Left renal cortex interstitium (tissue), 4 donors: ENCODE measurements at regions not wholly inside any gene's neighbourhood (a gene's known extent, or its start where the extent isn't known, plus 50 kb on each side); places are given as distances from the start of the nearest gene placed in this dataset.

ENCODE experiments used
- DNase-seq, 4 donors: peaks; one replicate each; pipeline ENCODE4 v3.0.0-alpha.2; 2013; ENCODE audit warnings: low read depth in 4 of 4, low spot score in 2 of 4, missing footprints in 1 of 4

- DNase-seq, result no peak
Measured at GRCh38 chr5:98614341-98614740, 159.1 kb upstream of the RGMB start.

DNA sequence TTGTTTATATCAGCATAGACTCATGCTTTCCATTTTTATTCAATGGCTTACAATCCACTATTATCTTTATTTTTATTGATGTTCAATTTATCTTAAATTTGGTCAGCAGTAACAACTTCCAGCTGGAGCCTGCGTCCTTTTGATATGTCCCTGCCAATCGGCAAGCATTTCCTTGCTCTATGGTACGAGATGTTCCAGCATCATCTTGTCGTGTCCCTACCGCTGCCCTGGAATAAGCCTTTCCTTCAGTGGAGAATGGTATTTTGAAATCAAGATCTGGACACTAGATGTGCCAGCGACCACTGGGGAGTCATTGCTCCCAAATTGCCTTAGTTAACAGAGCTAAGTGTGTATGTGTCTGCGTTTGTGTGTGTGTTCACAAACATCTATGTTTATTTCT, 151.6 kb upstream of the RGMB start:
- DNase-seq, result no peak

GRCh38 chr5:98624145-98624880, 149.2 kb upstream of the RGMB start:
- DNase-seq, result no peak

DNA sequence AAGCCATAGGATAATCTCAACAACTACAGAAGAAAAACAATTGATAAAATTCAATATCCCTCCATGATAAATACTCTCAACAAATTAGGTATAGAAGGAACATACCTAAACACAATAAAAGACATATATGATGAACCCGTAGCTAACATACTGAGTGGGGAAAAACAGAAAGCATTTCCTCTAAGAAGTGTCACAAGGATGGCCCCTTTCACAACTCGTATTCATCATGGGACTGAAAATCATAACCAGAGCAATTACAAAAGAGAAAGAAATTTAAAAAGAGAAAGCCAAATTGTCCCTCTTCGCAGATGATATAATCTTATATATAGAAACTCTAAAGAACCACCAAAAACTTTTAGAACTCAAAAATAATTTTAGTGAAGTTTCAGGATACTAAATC, 146.3 kb upstream of the RGMB start:
- DNase-seq, result no peak

- DNase-seq, result no peak
Measured at GRCh38 chr5:98630621-98631020, 142.8 kb upstream of the RGMB start.

DNA sequence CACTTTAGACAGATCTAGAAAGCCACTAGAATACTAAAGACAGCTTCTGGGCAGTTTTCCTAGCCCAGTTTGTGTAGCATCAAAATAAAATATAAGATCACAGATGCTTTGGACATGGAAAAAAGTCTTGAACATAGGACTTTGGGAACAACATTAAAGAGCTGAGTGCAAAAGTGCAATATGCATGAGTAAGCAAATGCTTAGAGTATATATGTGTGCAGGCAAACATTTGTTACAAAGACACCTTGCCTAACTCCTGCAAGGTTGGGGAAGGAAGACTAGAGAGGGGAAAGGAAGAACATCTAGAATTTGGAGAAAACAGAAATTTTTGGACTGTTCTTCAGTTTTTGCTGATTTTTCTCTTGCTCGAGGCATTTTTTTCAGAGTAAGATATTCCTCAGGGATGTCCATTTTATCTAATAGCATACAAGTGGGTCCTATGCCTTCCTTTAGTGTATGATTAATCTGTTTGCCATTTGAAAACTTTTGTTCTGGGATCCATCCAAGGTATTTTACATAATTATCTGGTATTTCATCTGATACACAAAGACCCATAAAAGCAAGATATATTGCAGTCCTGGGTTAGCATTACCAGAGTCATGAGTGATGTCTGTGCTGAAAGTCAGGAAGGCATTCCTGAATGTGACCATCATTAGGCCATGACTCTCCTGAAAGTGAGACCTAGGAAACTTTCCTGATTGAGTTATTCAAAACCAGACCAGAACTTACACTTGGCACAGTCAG, 142.0 kb upstream of the RGMB start:
- no peak for DNase-seq

GRCh38 chr5:98635656-98636055, 137.8 kb upstream of the RGMB start:
- DNase-seq, result no peak

DNA sequence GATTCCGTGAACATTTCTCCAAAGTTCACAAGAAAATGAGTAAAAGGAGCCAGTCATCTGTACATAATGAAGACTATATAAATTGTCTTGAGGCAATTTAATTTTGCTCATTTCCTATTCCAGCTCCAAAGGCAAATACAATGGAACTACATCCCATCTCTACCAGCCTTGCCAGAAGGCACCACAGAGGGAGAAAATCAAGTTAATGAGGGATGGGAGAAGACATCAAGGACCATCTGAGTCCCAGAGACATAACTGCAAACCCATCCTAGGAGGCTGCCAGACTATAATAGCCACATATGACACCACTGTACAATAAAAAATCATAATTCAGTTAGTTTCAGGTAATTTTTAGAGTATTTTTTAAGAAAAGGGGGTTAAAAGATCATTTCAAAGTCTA, 136.3 kb upstream of the RGMB start:
- DNase-seq, result no peak

DNA sequence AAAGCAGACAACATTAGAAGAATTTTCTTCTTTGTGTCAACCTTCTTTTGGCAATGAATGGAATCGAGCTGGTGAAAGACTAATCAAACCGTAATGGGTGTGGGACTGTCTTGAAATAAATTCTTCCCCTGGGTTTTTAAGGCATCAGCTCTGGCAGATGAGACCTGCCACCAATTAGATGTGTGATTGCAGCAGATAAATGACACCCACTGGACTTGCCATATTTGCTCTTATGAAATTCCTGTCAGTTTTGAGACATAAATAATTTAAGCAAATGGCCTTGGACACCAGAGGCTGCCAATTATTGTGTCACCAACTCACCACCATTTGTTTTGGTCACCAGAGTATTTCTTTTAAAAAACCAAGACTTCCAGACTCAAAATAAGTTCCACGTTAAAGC, 135.9 kb upstream of the RGMB start:
- no peak for DNase-seq

- no peak for DNase-seq
Measured at GRCh38 chr5:98638111-98638510, 135.4 kb upstream of the RGMB start.

GRCh38 chr5:98638701-98639100, 134.8 kb upstream of the RGMB start:
- no peak for DNase-seq

DNA sequence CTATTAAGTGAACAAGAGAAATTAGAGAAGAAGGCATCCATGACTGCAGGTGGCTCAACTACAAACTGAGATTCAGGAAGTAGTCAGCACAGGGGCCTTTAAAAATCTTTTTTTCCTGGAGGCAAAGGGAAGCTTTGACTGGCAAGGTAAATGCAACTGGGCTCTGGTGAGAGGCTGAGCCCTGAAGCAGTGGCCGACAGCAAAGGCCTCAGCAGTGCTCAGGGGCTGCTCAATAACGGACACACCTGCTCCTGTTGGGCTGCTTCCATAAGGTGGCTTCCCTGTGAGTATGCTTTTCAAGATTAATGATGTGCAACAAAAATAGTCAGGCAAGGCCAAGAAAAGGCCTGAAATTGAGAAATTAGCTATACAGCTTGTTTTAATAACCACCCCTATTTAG, 134.2 kb upstream of the RGMB start:
- DNase-seq, result no peak

DNA sequence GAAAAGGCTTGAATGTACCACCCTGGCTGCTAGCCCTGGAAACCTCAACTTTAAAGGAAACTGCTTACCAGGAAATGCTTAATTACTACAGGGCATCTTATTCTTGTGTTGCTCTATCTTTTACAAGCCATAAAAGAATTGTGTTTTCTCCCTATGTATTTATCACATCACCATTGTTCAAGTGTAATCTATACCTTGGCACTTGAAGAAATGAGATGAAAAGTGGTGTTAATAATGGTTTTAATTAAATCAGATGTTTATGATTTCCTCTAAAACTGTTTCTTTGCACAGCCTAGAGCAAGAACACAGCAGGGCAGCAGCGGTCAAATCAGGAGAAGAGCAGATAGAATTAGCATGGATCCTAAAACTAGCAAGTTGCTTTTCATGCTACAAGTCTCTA, 131.8 kb upstream of the RGMB start:
- no peak for DNase-seq

DNA sequence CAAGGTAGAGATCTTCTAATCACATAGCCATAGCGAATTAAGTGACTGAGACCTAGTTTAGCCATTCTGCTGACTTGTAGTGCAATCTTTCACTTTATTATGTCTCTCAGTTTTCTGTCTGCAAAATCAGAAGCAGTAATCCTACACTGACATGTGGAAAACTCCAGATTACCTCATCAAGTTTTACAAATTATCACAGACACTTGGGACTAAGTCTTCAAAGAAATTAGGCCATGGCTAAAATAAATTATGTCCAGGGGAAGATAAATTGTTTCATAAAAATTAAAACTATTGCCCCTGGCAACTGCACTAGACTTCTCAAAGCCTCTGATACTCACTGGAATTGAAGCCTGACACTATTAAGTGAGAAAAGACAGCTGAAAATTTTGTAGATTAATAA, 129.9 kb upstream of the RGMB start:
- no peak for DNase-seq

GRCh38 chr5:98651715-98652114, 121.7 kb upstream of the RGMB start:
- DNase-seq, result no peak

DNA sequence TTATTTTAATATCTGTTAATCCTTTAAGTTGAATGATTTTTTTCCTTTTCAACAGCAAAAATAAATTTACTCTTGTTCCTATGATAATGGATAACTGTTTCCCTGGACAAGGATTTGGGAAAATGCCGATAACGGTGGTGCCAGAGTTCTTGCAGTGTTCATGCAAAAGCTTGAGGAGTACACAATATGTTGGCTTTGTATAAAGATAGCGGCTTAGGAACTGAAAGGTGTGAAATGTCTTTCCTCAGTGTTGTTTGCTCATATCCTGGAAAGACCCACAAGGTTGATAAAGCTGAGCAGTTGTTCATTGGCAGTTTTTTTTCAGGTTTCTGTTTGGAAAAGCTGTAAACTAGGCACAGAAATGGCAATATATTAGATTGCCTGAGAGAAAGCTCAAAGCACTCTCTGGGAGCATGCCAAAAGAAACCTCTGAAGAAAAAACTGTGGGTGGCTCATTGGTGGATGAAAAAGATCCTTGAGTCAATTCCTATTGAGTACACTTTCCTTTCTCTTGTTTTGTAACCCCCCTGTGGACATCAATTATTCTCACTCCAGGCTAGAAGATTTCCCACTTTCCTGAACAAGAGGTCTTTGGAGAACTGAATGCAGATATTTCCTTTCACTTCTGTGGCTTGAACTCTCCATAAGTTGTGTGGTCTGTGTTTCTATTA, 117.2 kb upstream of the RGMB start:
- DNase-seq, result no peak

DNA sequence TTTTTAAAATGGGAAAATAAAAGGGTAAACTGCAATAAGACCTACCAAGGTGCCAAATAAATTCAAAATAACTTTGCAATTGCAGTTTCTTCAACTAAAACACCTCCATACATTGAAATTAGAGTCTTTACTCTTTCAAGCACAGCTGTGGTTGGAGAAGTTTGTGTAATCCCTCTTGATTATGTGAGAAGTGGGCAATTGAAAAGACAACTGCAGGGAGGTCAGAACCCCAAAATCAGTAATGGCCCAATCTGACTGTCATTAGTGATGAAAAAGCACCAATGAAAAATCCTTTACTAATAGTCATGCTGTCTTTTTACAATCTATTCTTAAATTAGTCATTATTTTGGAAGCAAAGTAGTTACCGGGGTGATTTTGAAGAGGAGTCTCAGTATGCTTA, 116.7 kb upstream of the RGMB start:
- DNase-seq, result no peak

GRCh38 chr5:98657559-98657958, 115.9 kb upstream of the RGMB start:
- DNase-seq, result no peak

DNA sequence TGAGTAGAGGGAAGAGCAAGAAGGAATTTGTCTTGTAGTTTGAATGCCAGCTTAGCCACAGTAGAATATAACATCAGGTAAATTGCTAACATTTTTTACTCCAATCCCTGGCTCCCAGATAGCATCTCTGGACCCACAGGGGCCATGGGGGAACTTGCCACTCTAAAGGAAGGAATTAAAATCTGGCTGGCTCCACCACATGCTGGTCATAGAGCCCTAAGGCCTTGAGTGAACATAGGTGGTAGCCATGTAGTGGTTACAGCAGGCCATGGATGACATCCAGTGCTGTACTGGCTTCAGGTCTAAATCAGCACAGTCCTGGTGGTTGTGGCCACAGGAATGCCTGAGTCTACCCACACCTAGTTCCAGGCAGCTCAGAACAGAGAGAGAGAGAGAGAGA, 109.9 kb upstream of the RGMB start:
- no peak for DNase-seq

DNA sequence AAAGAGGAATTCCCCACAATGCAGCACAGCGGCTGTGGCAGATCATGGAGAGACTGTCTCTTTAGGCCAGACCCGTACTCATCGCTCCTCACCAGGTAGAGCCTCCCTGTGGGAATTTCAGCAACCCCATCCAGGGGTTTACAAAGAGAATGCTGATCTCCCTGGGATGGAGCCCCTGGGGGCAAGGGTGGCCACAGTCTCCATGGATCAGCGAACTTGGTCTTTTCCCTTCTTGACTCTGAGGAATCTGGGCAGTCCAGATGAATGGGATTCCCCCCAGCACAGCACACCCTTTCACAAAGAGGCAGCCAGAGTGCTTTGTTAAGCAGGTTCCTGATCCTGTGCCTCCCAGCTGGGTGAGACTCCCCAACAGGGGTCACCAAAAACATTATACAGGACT, 108.7 kb upstream of the RGMB start:
- DNase-seq, result no peak

DNA sequence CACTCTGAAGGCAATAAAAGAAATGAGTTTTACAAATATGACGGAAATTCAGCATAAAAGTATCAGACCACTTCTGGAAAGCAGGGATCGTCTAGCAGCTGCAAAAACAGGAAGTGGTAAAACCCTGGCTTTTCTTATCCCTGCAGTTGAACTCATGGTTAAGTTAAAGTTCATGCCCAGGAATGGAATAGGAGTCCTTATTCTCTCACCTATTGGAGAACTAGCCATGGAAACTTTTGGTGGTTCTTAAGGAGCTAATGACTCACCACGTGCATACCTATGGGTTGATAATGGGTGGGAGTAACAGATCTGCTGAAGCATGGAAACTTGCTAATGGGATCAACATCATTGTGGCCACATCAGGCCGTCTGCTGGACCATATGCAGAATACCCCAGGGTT, 93.5 kb upstream of the RGMB start:
- no peak for DNase-seq

- DNase-seq, result no peak
Measured at GRCh38 chr5:98690002-98690401, 83.5 kb upstream of the RGMB start.
